ENCODE measurements at regions not wholly inside any gene's neighbourhood (a gene's known extent, or its start where the extent isn't known, plus 50 kb on each side); places are given as distances from the start of the nearest gene placed in this dataset.

DNA sequence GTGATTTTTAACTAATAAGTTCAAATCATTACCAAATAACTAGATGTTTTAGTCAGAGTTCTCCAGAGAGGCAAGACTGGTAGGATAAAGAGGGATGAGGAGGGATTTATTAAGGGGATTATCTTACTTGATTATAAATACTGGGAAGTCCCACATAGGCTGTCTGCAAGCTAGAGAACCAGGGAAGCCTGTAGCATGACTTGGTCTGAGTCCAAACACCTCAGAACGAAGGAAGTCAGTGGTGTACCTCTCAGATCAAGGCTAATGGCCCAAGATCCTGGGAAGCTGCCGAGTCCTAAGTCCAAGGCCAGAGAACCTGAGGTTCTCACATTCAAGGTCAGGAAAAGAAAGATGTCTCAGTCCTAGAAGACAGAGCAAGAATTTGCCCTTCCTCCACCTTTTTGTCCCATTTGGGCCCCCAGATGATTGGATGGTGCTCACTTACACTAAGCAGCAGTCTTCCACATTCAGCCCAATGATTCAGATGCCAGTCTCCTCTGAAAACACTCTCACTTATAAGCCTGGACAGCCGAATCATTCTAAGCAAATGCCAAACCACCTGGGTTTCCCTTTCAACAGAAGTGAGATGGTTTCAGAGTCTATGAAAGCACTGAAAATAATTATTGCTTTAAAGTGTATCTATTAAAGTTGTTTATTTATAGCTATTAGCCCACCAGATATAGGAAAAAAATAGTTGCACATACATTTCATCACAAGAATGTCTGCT, 1599.2 kb downstream of the OLFM4 start:
- H3K36me3 ChIP-seq (ENCODE audit: insufficient read depth, low read length): no peaks in the 10 kb centered on the region
- H3K27me3 ChIP-seq (ENCODE audit: insufficient read depth, low read length): no peaks in the 10 kb centered on the region
- H3K9me3 ChIP-seq (ENCODE audit: insufficient read depth, low read depth, low read length): no peaks in the 10 kb centered on the region
- H3K4me1 ChIP-seq (ENCODE audit: insufficient read depth, low read length): peaks cover 8% of the 10 kb centered on the region; the same call in 1 of the 2 replicates
- no peak overlapping the region for H3K4me3 ChIP-seq (ENCODE audit: low read length)
- no peak overlapping the region for H3K9ac ChIP-seq (ENCODE audit: low read depth, low read length)
- H3K27ac ChIP-seq (ENCODE audit: low read depth, low read length): no peak overlapping the region
- 86% methylated on average over 3 of the region's 3 CpGs for WGBS

DNA sequence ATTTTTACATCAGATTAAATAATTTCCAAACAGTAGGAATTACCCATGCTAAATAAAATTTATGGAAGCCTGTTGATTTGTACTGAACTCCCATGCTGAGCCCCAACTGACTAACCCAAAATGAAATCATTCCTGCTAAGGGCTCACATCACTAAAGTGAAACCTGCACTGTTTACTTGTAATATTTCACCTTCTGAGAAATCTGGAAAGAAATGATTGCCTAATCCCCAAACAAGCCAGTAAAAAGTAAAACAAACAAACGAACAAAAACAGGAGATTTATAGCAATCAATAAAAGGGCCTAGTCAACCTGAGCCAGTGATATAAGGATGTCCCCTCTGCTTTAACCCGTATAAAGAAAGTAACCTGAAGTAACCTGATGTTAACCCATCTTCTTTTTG, 1599.8 kb downstream of the OLFM4 start:
- Histone ChIP-seq H3K4me1 (ENCODE audit: insufficient read depth, low read length) (peaks cover 12% of the 10 kb centered on the region), H3K9ac (ENCODE audit: low read depth, low read length) (no peak overlapping the region), H3K27me3 (ENCODE audit: insufficient read depth, low read length) (no peaks in the 10 kb centered on the region), H3K9me3 (ENCODE audit: insufficient read depth, low read depth, low read length) (no peaks in the 10 kb centered on the region), H3K4me3 (ENCODE audit: low read length) (no peak overlapping the region), H3K27ac (ENCODE audit: low read depth, low read length) (no peak overlapping the region), H3K36me3 (ENCODE audit: insufficient read depth, low read length) (no peaks in the 10 kb centered on the region)
- 97% methylated on average over 2 of the region's 2 CpGs for WGBS

GRCh38 chr13:54633456-54633855, 1604.8 kb downstream of the OLFM4 start:
- H3K27ac ChIP-seq (ENCODE audit: low read depth, low read length): no peak overlapping the region
- H3K36me3 ChIP-seq (ENCODE audit: insufficient read depth, low read length): no peaks in the 10 kb centered on the region
- no peaks in the 10 kb centered on the region for H3K27me3 ChIP-seq (ENCODE audit: insufficient read depth, low read length)
- peaks cover 30% of the 10 kb centered on the region for H3K4me1 ChIP-seq (ENCODE audit: insufficient read depth, low read length)
- no peaks in the 10 kb centered on the region for H3K9me3 ChIP-seq (ENCODE audit: insufficient read depth, low read depth, low read length)
- no peak overlapping the region for H3K4me3 ChIP-seq (ENCODE audit: low read length)
- H3K9ac ChIP-seq (ENCODE audit: low read depth, low read length): no peak overlapping the region
- 92% methylated on average over 5 of the region's 5 CpGs for WGBS

GRCh38 chr13:54636231-54636630, 1607.6 kb downstream of the OLFM4 start:
- Histone ChIP-seq H3K9me3 (ENCODE audit: insufficient read depth, low read depth, low read length) (no peaks in the 10 kb centered on the region), H3K36me3 (ENCODE audit: insufficient read depth, low read length) (no peaks in the 10 kb centered on the region), H3K4me3 (ENCODE audit: low read length) (no peak overlapping the region), H3K9ac (ENCODE audit: low read depth, low read length) (no peak overlapping the region), H3K27ac (ENCODE audit: low read depth, low read length) (no peak overlapping the region), H3K27me3 (ENCODE audit: insufficient read depth, low read length) (no peaks in the 10 kb centered on the region), H3K4me1 (ENCODE audit: insufficient read depth, low read length) (peaks cover 48% of the 10 kb centered on the region)
- WGBS: 91% methylated on average over 2 of the region's 2 CpGs

GRCh38 chr13:54637366-54637765, 1608.8 kb downstream of the OLFM4 start:
- Histone ChIP-seq H3K27me3 (ENCODE audit: insufficient read depth, low read length) (no peaks in the 10 kb centered on the region), H3K36me3 (ENCODE audit: insufficient read depth, low read length) (no peaks in the 10 kb centered on the region), H3K9me3 (ENCODE audit: insufficient read depth, low read depth, low read length) (no peaks in the 10 kb centered on the region), H3K9ac (ENCODE audit: low read depth, low read length) (no peak overlapping the region), H3K4me3 (ENCODE audit: low read length) (no peak overlapping the region), H3K27ac (ENCODE audit: low read depth, low read length) (peak overlapping the region; percentile 39), H3K4me1 (ENCODE audit: insufficient read depth, low read length) (peaks cover 48% of the 10 kb centered on the region)
- WGBS: 12% methylated on average over 1 of the region's 1 CpG

DNA sequence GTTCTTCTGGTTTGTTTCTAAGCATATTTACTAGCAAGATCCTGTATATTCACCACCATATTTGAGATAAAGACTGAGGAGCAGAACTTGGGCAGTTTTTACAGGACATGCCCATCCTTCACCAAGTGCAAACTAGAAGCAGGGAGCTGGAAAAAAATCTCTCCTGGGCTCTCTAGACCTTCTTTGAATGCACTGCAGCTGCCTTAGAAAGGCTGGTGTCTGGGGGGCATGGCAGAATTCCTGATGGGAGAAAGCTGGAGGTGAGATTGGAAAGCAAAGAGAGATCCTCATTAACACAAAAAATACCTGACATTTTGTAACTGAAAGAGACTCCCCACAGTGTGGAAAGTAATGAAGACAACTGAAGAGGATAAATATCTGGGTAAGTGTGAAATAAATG, 1612.1 kb downstream of the OLFM4 start:
- Histone ChIP-seq H3K4me3 (ENCODE audit: low read length) (no peak overlapping the region), H3K27ac (ENCODE audit: low read depth, low read length) (peak overlapping the region; percentile 24; the same call in 1 of the 2 replicates), H3K4me1 (ENCODE audit: insufficient read depth, low read length) (peaks cover 44% of the 10 kb centered on the region), H3K9ac (ENCODE audit: low read depth, low read length) (no peak overlapping the region), H3K9me3 (ENCODE audit: insufficient read depth, low read depth, low read length) (no peaks in the 10 kb centered on the region), H3K36me3 (ENCODE audit: insufficient read depth, low read length) (no peaks in the 10 kb centered on the region), H3K27me3 (ENCODE audit: insufficient read depth, low read length) (no peaks in the 10 kb centered on the region)

- Histone ChIP-seq H3K4me1 (ENCODE audit: insufficient read depth, low read length) (peaks cover 14% of the 10 kb centered on the region), H3K27me3 (ENCODE audit: insufficient read depth, low read length) (no peaks in the 10 kb centered on the region)
Observed at GRCh38 chr13:54643863-54644262, 1615.2 kb downstream of the OLFM4 start.

GRCh38 chr13:54647275-54647674, 1618.7 kb downstream of the OLFM4 start:
- Histone ChIP-seq H3K9ac (ENCODE audit: low read depth, low read length) (no peak overlapping the region), H3K9me3 (ENCODE audit: insufficient read depth, low read depth, low read length) (no peaks in the 10 kb centered on the region), H3K27ac (ENCODE audit: low read depth, low read length) (no peak overlapping the region), H3K4me1 (ENCODE audit: insufficient read depth, low read length) (no peaks in the 10 kb centered on the region), H3K36me3 (ENCODE audit: insufficient read depth, low read length) (no peaks in the 10 kb centered on the region), H3K27me3 (ENCODE audit: insufficient read depth, low read length) (no peaks in the 10 kb centered on the region), H3K4me3 (ENCODE audit: low read length) (no peak overlapping the region)

More at GRCh38 chr13:54643863-54644262, 1615.2 kb downstream of the OLFM4 start:
- no peak overlapping the region for H3K4me3 ChIP-seq (ENCODE audit: low read length)
- no peaks in the 10 kb centered on the region for H3K9me3 ChIP-seq (ENCODE audit: insufficient read depth, low read depth, low read length)
- H3K9ac ChIP-seq (ENCODE audit: low read depth, low read length): no peak overlapping the region
- no peaks in the 10 kb centered on the region for H3K36me3 ChIP-seq (ENCODE audit: insufficient read depth, low read length)
- no peak overlapping the region for H3K27ac ChIP-seq (ENCODE audit: low read depth, low read length)

GRCh38 chr13:54657588-54657987, 1629.0 kb downstream of the OLFM4 start:
- no peaks in the 10 kb centered on the region for H3K4me1 ChIP-seq (ENCODE audit: insufficient read depth, low read length)
- no peak overlapping the region for H3K27ac ChIP-seq (ENCODE audit: low read depth, low read length)
- no peak overlapping the region for H3K4me3 ChIP-seq (ENCODE audit: low read length)
- 86% methylated on average over 1 of the region's 1 CpG for WGBS
- no peaks in the 10 kb centered on the region for H3K27me3 ChIP-seq (ENCODE audit: insufficient read depth, low read length)
- peaks cover 4% of the 10 kb centered on the region; the same call in 1 of the 2 replicates for H3K9me3 ChIP-seq (ENCODE audit: insufficient read depth, low read depth, low read length)
- no peak overlapping the region for H3K9ac ChIP-seq (ENCODE audit: low read depth, low read length)
- H3K36me3 ChIP-seq (ENCODE audit: insufficient read depth, low read length): no peaks in the 10 kb centered on the region

- no peak overlapping the region for H3K9ac ChIP-seq (ENCODE audit: low read depth, low read length)
- no peak overlapping the region for H3K27ac ChIP-seq (ENCODE audit: low read depth, low read length)
- H3K4me3 ChIP-seq (ENCODE audit: low read length): no peak overlapping the region
- peaks cover 4% of the 10 kb centered on the region; the same call in 1 of the 2 replicates for H3K9me3 ChIP-seq (ENCODE audit: insufficient read depth, low read depth, low read length)
- WGBS: 95% methylated on average over 17 of the region's 17 CpGs
- H3K36me3 ChIP-seq (ENCODE audit: insufficient read depth, low read length): no peaks in the 10 kb centered on the region
- no peaks in the 10 kb centered on the region for H3K27me3 ChIP-seq (ENCODE audit: insufficient read depth, low read length)
- H3K4me1 ChIP-seq (ENCODE audit: insufficient read depth, low read length): no peaks in the 10 kb centered on the region
Observed at GRCh38 chr13:54658771-54659170, 1630.2 kb downstream of the OLFM4 start.

DNA sequence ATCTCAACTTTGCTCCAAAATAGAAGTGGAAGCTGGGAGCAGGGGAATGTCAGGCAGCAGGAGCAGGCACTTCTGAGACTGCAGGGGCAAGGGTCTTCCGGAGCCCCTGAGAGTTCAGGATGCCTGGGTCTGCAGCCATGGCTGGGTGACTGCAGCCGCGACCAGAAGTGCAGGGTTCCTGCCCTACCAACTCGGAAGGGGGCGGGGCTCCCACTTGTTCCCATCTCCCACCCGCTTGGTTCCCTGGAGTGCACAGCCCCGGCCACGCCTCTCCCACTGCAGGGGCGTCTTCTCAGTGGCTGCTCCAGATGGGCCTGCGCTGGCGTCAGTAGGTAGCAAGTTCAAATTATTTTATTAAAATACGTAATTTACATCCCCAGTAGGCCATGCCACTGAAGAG, 1631.7 kb downstream of the OLFM4 start:
- 98% methylated on average over 12 of the region's 12 CpGs for WGBS
- no peaks in the 10 kb centered on the region for H3K4me1 ChIP-seq (ENCODE audit: insufficient read depth, low read length)
- H3K27ac ChIP-seq (ENCODE audit: low read depth, low read length): no peak overlapping the region
- H3K36me3 ChIP-seq (ENCODE audit: insufficient read depth, low read length): no peaks in the 10 kb centered on the region
- peaks cover 2% of the 10 kb centered on the region; the same call in 1 of the 2 replicates for H3K9me3 ChIP-seq (ENCODE audit: insufficient read depth, low read depth, low read length)
- H3K9ac ChIP-seq (ENCODE audit: low read depth, low read length): no peak overlapping the region
- no peaks in the 10 kb centered on the region for H3K27me3 ChIP-seq (ENCODE audit: insufficient read depth, low read length)
- no peak overlapping the region for H3K4me3 ChIP-seq (ENCODE audit: low read length)
